Endothelial cell of umbilical vein (primary cell): ENCODE measurements at regions not wholly inside any gene's neighbourhood (a gene's known extent, or its start where the extent isn't known, plus 50 kb on each side); places are given as distances from the start of the nearest gene placed in this dataset.
"Not testable (repeated sequence)": the region's sequence is repeated elsewhere in the genome, so short reads cannot be mapped to it uniquely, and the experiment has no call there.

Experiments used
- EZH2 ChIP-seq: IDR thresholded peaks from 2 replicates; pipeline ENCODE4 v1.6.1; 2012; ENCODE audit warnings: borderline replicate concordance, low read depth, mild to moderate bottlenecking, moderate library complexity, low read length, inconsistent platforms; ENCODE audit not compliant: severe bottlenecking
- TF ChIP-seq, protein P1 (sequence below), 2 donors: IDR thresholded peaks; 1 replicate in 1 of 2; 2 replicates in 1 of 2; pipeline ENCODE4 v1.5.1; 2011; ENCODE audit warnings: low read length in 2 of 2, mild to moderate bottlenecking in 2 of 2, moderate library complexity in 2 of 2, control low read depth in 1 of 2, inconsistent platforms in 1 of 2, low read depth in 1 of 2; ENCODE audit not compliant: insufficient read depth in 1 of 2; ENCODE audit errors: extremely low read depth in 1 of 2

DNA sequence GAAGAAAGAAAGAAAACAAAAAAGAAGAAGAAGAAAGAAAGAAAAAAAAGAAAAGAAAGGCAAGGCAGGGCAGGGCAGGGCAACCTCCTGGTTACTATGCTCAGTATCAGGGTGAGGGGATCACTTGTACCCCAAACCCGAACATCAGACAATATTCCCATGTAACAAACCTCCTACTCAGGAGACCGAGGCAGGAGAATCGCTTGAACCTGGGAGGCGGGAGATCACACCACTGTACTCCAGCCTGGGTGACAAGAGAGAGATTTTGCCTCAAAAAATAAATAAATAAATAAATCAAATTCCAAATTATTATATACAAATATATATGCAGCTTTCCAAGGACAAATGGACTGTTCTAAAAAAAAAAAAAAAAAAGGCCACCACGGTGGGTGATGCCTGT, 138.8 kb upstream of the TPTE start:
- TF ChIP-seq EZH2, result not testable (repeated sequence)
- TF ChIP-seq, protein P1, sequence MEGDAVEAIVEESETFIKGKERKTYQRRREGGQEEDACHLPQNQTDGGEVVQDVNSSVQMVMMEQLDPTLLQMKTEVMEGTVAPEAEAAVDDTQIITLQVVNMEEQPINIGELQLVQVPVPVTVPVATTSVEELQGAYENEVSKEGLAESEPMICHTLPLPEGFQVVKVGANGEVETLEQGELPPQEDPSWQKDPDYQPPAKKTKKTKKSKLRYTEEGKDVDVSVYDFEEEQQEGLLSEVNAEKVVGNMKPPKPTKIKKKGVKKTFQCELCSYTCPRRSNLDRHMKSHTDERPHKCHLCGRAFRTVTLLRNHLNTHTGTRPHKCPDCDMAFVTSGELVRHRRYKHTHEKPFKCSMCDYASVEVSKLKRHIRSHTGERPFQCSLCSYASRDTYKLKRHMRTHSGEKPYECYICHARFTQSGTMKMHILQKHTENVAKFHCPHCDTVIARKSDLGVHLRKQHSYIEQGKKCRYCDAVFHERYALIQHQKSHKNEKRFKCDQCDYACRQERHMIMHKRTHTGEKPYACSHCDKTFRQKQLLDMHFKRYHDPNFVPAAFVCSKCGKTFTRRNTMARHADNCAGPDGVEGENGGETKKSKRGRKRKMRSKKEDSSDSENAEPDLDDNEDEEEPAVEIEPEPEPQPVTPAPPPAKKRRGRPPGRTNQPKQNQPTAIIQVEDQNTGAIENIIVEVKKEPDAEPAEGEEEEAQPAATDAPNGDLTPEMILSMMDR (IDR thresholded peaks at IDR 0.05; ENCODE audit: extremely low read depth in 1 of 2, insufficient read depth in 1 of 2, low read depth in 1 of 2, low read length in 2 of 2), result not testable (repeated sequence)
